ENCODE measurements at regions not wholly inside any gene's neighbourhood (a gene's known extent, or its start where the extent isn't known, plus 50 kb on each side); places are given as distances from the start of the nearest gene placed in this dataset.

GRCh38 chrX:80312448-80312847 is 107.8 kb upstream of the TENT5D start:
- no peak for DNase-seq (ENCODE audit: low spot score)
- Histone ChIP-seq H3K4me3 (ENCODE audit: low read depth, low read length, poor library complexity, severe bottlenecking) (no peak overlapping the region), H3K4me2 (ENCODE audit: low read length) (no peak overlapping the region), H3K27ac (ENCODE audit: low read depth, low read length, poor library complexity, severe bottlenecking) (no peak overlapping the region), H3K36me3 (ENCODE audit: insufficient read depth, low read length) (no peaks in the 10 kb centered on the region), H2AFZ (ENCODE audit: low read length) (no peak overlapping the region), H3K9me2 (ENCODE audit: insufficient read depth, low read length) (no peaks in the 10 kb centered on the region), H3K4me1 (ENCODE audit: insufficient read depth, low read length, poor library complexity, severe bottlenecking) (no peaks in the 10 kb centered on the region), H4K20me1 (ENCODE audit: insufficient read depth, low read length) (no peaks in the 10 kb centered on the region), H3K9me3 (ENCODE audit: low read length) (no peaks in the 10 kb centered on the region), H3K79me2 (ENCODE audit: insufficient read depth, low read depth, low read length) (no peaks in the 10 kb centered on the region)
- POLR2A ChIA-PET = no interaction called here
- BruUV-seq (replicated peaks) = no TSS peak
- intact Hi-C loops (cut with micrococcal nuclease; ENCODE audit: unreplicated experiment) = no loop called here
- CTCF ChIA-PET (ENCODE audit: unreplicated experiment) = no interaction called here
- no peak for TF ChIP-seq CTCF (conservative IDR thresholded peaks at IDR 0.05; ENCODE audit: low read length)
- TF ChIP-seq EZH2phosphoT487 (IDR thresholded peaks at IDR 0.05; ENCODE audit: borderline replicate concordance, low read depth, low read length) = no peak

GRCh38 chrX:80316526-80316925 is 103.7 kb upstream of the TENT5D start:
- Histone ChIP-seq H3K36me3 (ENCODE audit: insufficient read depth, low read length) (no peaks in the 10 kb centered on the region), H3K27ac (ENCODE audit: low read depth, low read length, poor library complexity, severe bottlenecking) (no peak overlapping the region), H3K9me3 (ENCODE audit: low read length) (no peaks in the 10 kb centered on the region), H3K9me2 (ENCODE audit: insufficient read depth, low read length) (no peaks in the 10 kb centered on the region), H3K79me2 (ENCODE audit: insufficient read depth, low read depth, low read length) (no peaks in the 10 kb centered on the region), H4K20me1 (ENCODE audit: insufficient read depth, low read length) (no peaks in the 10 kb centered on the region), H3K4me2 (ENCODE audit: low read length) (no peak overlapping the region), H3K4me3 (ENCODE audit: low read depth, low read length, poor library complexity, severe bottlenecking) (no peak overlapping the region), H3K4me1 (ENCODE audit: insufficient read depth, low read length, poor library complexity, severe bottlenecking) (no peaks in the 10 kb centered on the region), H2AFZ (ENCODE audit: low read length) (no peak overlapping the region)
- DNase-seq (ENCODE audit: low spot score) = no peak
- no TSS peak for BruUV-seq (replicated peaks)
- intact Hi-C loops (cut with micrococcal nuclease; ENCODE audit: unreplicated experiment) = no loop called here
- TF ChIP-seq EZH2phosphoT487 (IDR thresholded peaks at IDR 0.05; ENCODE audit: borderline replicate concordance, low read depth, low read length) (no peak), CTCF (conservative IDR thresholded peaks at IDR 0.05; ENCODE audit: low read length) (no peak)
- CTCF ChIA-PET (ENCODE audit: unreplicated experiment) = no interaction called here
- POLR2A ChIA-PET = no interaction called here

- POLR2A ChIA-PET = no interaction called here
- H3K4me3 ChIP-seq (ENCODE audit: low read depth, low read length, poor library complexity, severe bottlenecking) = no peak overlapping the region
- no peaks in the 10 kb centered on the region for H3K4me1 ChIP-seq (ENCODE audit: insufficient read depth, low read length, poor library complexity, severe bottlenecking)
- no peak overlapping the region for H3K27ac ChIP-seq (ENCODE audit: low read depth, low read length, poor library complexity, severe bottlenecking)
- intact Hi-C loops (cut with micrococcal nuclease; ENCODE audit: unreplicated experiment) = no loop called here
- no peak for TF ChIP-seq EZH2phosphoT487 (IDR thresholded peaks at IDR 0.05; ENCODE audit: borderline replicate concordance, low read depth, low read length)
- TF ChIP-seq CTCF (conservative IDR thresholded peaks at IDR 0.05; ENCODE audit: low read length) = no peak
- H3K9me2 ChIP-seq (ENCODE audit: insufficient read depth, low read length) = no peaks in the 10 kb centered on the region
- DNase-seq (ENCODE audit: low spot score) = no peak
- CTCF ChIA-PET (ENCODE audit: unreplicated experiment) = no interaction called here
- H3K36me3 ChIP-seq (ENCODE audit: insufficient read depth, low read length) = no peaks in the 10 kb centered on the region
- H3K9me3 ChIP-seq (ENCODE audit: low read length) = no peaks in the 10 kb centered on the region
- H4K20me1 ChIP-seq (ENCODE audit: insufficient read depth, low read length) = no peaks in the 10 kb centered on the region
- no peak overlapping the region for H3K4me2 ChIP-seq (ENCODE audit: low read length)
- H2AFZ ChIP-seq (ENCODE audit: low read length) = no peak overlapping the region
- H3K79me2 ChIP-seq (ENCODE audit: insufficient read depth, low read depth, low read length) = no peaks in the 10 kb centered on the region
- BruUV-seq (replicated peaks) = no TSS peak
These were observed 102.6 kb upstream of the TENT5D start for GRCh38 chrX:80317646-80318045.
